Muscle layer of colon (tissue), 2 donors: ENCODE measurements at regions not wholly inside any gene's neighbourhood (a gene's known extent, or its start where the extent isn't known, plus 50 kb on each side); places are given as distances from the start of the nearest gene placed in this dataset.

Experiments used
- H3K27ac ChIP-seq: one replicate; pipeline ENCODE4 v1.7.0; 2013; ENCODE audit warnings: low read depth, mild to moderate bottlenecking, low read length, moderate library complexity
- H3K27me3 ChIP-seq, 2 donors: one replicate each; pipeline ENCODE4 v1.7.0; 2013; ENCODE audit warnings: low read length in 2 of 2, mild to moderate bottlenecking in 2 of 2; ENCODE audit not compliant: insufficient read depth in 2 of 2, control insufficient read depth in 1 of 2
- H3K36me3 ChIP-seq: one replicate; pipeline ENCODE4 v1.7.0; 2013; ENCODE audit warnings: mild to moderate bottlenecking, low read length; ENCODE audit not compliant: insufficient read depth
- H3K4me1 ChIP-seq: one replicate; pipeline ENCODE4 v1.7.0; 2013; ENCODE audit warnings: mild to moderate bottlenecking, low read length; ENCODE audit not compliant: insufficient read depth
- H3K4me3 ChIP-seq, 2 donors: one replicate each; pipeline ENCODE4 v1.7.0; 2013; ENCODE audit warnings: low read length in 2 of 2, low read depth in 1 of 2, mild to moderate bottlenecking in 1 of 2, moderate library complexity in 1 of 2
- H3K9ac ChIP-seq: one replicate; pipeline ENCODE4 v1.7.0; 2013; ENCODE audit warnings: low read length
- H3K9me3 ChIP-seq: one replicate; pipeline ENCODE4 v1.7.0; 2013; ENCODE audit warnings: mild to moderate bottlenecking, low read length
- donor health status: abdominal sarcoma.
- donor health status: Adenocarcinoma of cecum.

- no peaks in the 10 kb centered on the region for H3K36me3 ChIP-seq
- peaks cover 9% of the 10 kb centered on the region for H3K4me1 ChIP-seq
- no peaks in the 10 kb centered on the region for H3K27me3 ChIP-seq
- no peak overlapping the region for H3K4me3 ChIP-seq
- no peak overlapping the region for H3K27ac ChIP-seq
- no peaks in the 10 kb centered on the region for H3K9me3 ChIP-seq
- no peak overlapping the region for H3K9ac ChIP-seq
These were observed 86.3 kb downstream of the SNX5 start for GRCh38 chr20:17882065-17882833.

GRCh38 chr20:17881741-17882064 is 86.9 kb downstream of the SNX5 start:
- Histone ChIP-seq H3K36me3 (no peaks in the 10 kb centered on the region), H3K27ac (no peak overlapping the region), H3K4me1 (peaks cover 9% of the 10 kb centered on the region), H3K4me3 (no peak overlapping the region), H3K27me3 (no peaks in the 10 kb centered on the region), H3K9ac (no peak overlapping the region), H3K9me3 (no peaks in the 10 kb centered on the region)

- no peaks in the 10 kb centered on the region for H3K36me3 ChIP-seq
- no peaks in the 10 kb centered on the region for H3K9me3 ChIP-seq
- peaks cover 24% of the 10 kb centered on the region for H3K4me1 ChIP-seq
- H3K27ac ChIP-seq = no peak overlapping the region
- H3K27me3 ChIP-seq = no peaks in the 10 kb centered on the region
- no peak overlapping the region for H3K4me3 ChIP-seq
- no peak overlapping the region for H3K9ac ChIP-seq
These were observed 89.5 kb downstream of the SNX5 start for GRCh38 chr20:17878912-17879602.

DNA sequence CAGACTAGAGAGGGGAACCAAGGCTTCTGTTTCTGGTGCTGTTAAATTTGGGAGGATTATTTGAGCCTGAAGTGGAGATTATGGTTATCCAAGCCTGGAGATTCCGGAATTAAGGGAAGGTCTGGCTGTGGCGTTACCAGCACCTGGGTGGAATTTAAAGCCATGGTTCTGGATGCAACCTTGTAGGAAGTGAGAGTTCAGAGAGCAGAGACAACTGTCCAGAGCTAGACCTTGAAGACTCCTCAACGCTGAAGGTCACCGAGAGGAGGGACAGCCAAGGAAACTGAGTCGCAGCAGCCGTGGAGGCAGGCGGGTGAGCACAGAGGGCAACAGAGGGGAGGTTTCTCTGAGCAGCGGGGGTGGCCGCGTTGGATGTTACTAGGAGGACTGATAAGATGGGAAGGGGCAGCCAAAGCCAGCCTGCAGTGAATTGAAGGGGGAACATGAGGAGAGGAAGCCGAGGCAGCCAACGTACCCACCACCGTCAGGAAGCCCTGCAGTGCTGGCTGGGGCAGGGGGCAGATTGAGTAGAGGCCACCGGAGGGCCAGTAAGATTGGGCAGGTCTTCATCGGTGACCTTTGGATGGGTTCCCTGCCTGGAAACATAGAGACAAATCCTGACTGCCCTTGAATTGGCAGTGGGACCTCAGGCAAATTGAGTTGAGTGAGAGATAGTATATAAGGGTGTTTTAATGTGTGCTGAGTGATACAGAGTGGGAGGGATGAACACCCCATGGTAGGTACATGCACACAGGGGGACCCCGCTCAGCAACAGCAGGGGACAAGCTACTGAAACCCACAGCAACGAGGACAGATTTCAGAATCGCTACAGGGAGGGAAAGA is 90.3 kb downstream of the SNX5 start:
- no peaks in the 10 kb centered on the region for H3K36me3 ChIP-seq
- H3K27me3 ChIP-seq = no peaks in the 10 kb centered on the region
- H3K4me3 ChIP-seq = no peak overlapping the region
- H3K4me1 ChIP-seq = peaks cover 30% of the 10 kb centered on the region
- no peak overlapping the region for H3K9ac ChIP-seq
- H3K9me3 ChIP-seq = no peaks in the 10 kb centered on the region
- H3K27ac ChIP-seq = no peak overlapping the region

DNA sequence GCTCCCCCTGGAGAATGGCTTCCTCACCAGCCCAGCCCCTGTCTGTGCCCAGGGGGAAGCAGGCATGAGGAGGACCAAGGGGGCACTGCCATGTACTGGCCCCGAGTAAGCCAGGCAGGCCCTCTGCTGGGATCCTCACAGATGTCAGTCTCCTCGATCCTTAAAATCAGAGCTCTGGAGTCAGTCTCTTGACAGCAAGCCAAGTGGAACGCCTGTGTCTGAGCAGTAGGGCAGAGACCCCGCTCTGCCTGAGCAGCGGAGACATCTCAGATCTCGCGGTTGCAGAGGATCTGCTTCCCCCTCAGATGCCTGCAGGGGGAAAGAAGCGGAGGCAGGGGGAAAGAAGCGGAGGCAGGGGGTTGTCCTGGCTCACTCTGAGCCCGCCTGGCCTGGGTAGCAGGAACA is 92.6 kb downstream of the SNX5 start:
- H3K27me3 ChIP-seq = no peaks in the 10 kb centered on the region
- H3K9me3 ChIP-seq = no peaks in the 10 kb centered on the region
- H3K36me3 ChIP-seq = no peaks in the 10 kb centered on the region
- H3K4me1 ChIP-seq = peaks cover 38% of the 10 kb centered on the region
- H3K9ac ChIP-seq = no peak overlapping the region
- peak overlapping the region; percentile 70 for H3K27ac ChIP-seq
- peak overlapping the region in 1 of 2 donors; percentile 24 for H3K4me3 ChIP-seq

DNA sequence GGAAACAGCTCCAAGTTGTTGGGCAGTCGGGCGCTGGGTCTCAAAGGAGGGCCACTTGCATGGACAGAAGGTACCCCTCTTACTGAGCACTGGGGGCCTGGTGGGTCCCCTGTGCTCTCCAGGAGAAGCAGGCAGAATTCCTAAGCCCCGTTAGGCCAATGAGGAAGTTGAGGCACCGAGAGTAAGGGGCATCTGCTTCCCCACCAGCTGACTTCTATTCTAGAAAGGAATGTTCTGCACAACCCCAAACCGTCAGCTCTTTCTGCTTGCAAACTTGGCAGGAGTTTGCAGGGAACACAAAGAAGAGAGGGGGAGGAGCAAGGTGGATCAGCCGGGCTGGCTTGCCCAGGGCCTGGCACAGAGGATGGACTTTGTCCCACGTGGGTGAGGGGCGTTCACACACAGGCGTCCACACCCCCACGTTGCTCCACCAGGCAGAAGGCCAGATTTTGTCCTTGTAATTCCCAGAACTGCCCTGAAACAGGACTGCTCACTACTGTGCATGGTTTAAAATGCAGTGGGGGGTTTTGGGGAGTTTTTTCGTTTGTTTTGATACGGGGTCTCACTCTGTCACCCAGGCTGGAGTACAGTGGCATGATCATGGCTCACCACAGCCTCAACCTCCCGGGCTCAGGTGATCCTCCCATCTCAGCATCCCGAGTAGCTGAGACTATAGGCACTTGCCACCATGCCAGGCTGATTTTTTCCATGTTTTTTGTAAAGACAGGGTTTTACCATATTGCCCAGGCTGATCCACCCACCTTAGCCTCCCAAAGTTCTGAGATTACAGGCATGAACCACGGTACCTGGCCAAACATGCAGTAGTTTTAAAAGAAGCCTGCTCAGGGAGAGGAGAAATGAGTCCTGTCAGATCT is 93.3 kb downstream of the SNX5 start:
- H3K36me3 ChIP-seq = no peaks in the 10 kb centered on the region
- H3K4me3 ChIP-seq = peak overlapping the region in 1 of 2 donors; percentile 24
- H3K27me3 ChIP-seq = no peaks in the 10 kb centered on the region
- peaks cover 38% of the 10 kb centered on the region for H3K4me1 ChIP-seq
- peak overlapping the region; percentile 70 for H3K27ac ChIP-seq
- no peaks in the 10 kb centered on the region for H3K9me3 ChIP-seq
- no peak overlapping the region for H3K9ac ChIP-seq

DNA sequence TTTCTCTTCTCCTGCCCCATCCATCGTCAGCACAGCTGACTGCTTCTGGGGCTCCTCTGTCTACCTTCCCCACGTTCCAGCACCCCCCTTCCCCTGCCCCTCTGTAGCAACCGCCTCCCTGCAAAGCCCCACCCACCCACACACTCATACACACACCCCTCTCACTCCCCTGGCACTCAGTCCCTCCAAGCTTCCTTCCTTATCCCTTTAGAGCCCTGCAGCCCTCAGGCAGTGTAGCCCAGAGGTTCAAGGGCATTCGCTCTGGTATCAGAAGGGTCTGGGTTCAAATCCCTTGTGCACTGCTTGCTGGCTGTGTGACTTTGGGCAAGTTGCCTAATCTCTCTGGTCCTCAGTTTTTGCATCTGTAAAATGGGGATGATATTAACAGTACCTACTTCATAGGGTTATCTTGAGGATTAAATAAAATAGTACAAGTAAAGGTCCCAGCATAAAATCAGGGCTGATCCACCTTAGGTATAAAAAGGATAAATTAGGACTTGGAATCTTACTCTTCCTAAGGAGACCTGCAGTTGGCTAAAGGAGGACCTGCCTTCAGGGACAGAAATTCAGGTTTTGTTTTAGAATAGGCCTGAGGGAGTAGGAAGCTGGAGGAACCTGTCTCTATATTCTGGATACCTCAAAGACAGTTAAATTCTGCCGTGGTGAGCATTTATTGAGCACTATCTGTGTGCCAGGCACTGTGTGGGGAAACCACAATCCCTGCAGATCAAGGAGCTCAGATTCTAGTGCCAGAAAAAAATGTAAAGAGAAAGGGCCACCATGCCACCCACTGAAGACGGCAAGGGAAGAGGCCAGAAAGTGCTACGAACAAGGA is 94.1 kb downstream of the SNX5 start:
- Histone ChIP-seq H3K27ac (peak overlapping the region; percentile 70), H3K9me3 (no peaks in the 10 kb centered on the region), H3K27me3 (no peaks in the 10 kb centered on the region), H3K4me3 (peak overlapping the region in 1 of 2 donors; percentile 37), H3K4me1 (peaks cover 38% of the 10 kb centered on the region), H3K36me3 (no peaks in the 10 kb centered on the region), H3K9ac (peak overlapping the region; percentile 2)

GRCh38 chr20:17873410-17874270 is 95.0 kb downstream of the SNX5 start:
- Histone ChIP-seq H3K9me3 (no peaks in the 10 kb centered on the region), H3K27ac (peak overlapping the region; percentile 70), H3K4me3 (peak overlapping the region; percentile 9 to 37), H3K27me3 (no peaks in the 10 kb centered on the region), H3K4me1 (peaks cover 38% of the 10 kb centered on the region), H3K9ac (peak overlapping the region; percentile 2), H3K36me3 (no peaks in the 10 kb centered on the region)

- Histone ChIP-seq H3K27me3 (no peaks in the 10 kb centered on the region), H3K4me1 (peaks cover 38% of the 10 kb centered on the region), H3K4me3 (no peak overlapping the region), H3K27ac (no peak overlapping the region), H3K9ac (no peak overlapping the region), H3K36me3 (no peaks in the 10 kb centered on the region), H3K9me3 (no peaks in the 10 kb centered on the region)
These were observed 95.6 kb downstream of the SNX5 start for GRCh38 chr20:17872959-17873358.

GRCh38 chr20:17872434-17872833 is 96.2 kb downstream of the SNX5 start:
- Histone ChIP-seq H3K9ac (no peak overlapping the region), H3K4me3 (no peak overlapping the region), H3K27ac (no peak overlapping the region), H3K27me3 (no peaks in the 10 kb centered on the region), H3K9me3 (no peaks in the 10 kb centered on the region), H3K4me1 (peaks cover 38% of the 10 kb centered on the region), H3K36me3 (no peaks in the 10 kb centered on the region)
